Transverse colon (tissue), 4 donors: ENCODE measurements at regions not wholly inside any gene's neighbourhood (a gene's known extent, or its start where the extent isn't known, plus 50 kb on each side); places are given as distances from the start of the nearest gene placed in this dataset.
A peak's percentile ranks its signal among the peaks of the same experiment; 100 is the strongest.

Experiments
- DNase-seq: peaks from one replicate; pipeline ENCODE4 v3.0.0-alpha.2; 2019
- H3K27ac ChIP-seq, 4 donors: fragments of 200-600 bp; sonication (generic); 2 replicates each; pipeline ENCODE4 v1.5.1; 2016 to 2018; ENCODE audit warnings: inconsistent platforms in 4 of 4
- H3K27me3 ChIP-seq: fragments of 200-600 bp; sonication (generic); 2 replicates; pipeline ENCODE4 v1.5.1; 2017; ENCODE audit warnings: inconsistent platforms
- H3K36me3 ChIP-seq, 4 donors: fragments of 200-600 bp; sonication (generic); 2 replicates each; pipeline ENCODE4 v1.5.1; 2017 to 2019; ENCODE audit warnings: inconsistent platforms in 4 of 4
- H3K4me1 ChIP-seq, 4 donors: fragments of 200-600 bp; sonication (generic); 2 replicates each; pipeline ENCODE4 v1.5.1; 2017 to 2020; ENCODE audit warnings: inconsistent platforms in 4 of 4
- H3K4me3 ChIP-seq, 4 donors: fragments of 200-600 bp; sonication (generic); 1 replicate in 1 of 4; 2 replicates in 3 of 4; pipeline versions ENCODE4 v1.5.1 to v1.6.1; 2017 to 2019; ENCODE audit warnings: inconsistent platforms in 4 of 4
- H3K9me3 ChIP-seq, 2 donors: fragments of 200-600 bp; sonication (generic); 2 replicates each; pipeline ENCODE4 v1.5.1; 2017 to 2019; ENCODE audit warnings: inconsistent platforms in 2 of 2
- CTCF ChIP-seq, 5 experiments: fragments of 200-600 bp in 3 of 5; fragments of 450-650 bp in 2 of 5; sonication (generic) in 3 of 5; IDR thresholded peaks; 1 replicate in 2 of 5; 2 replicates in 3 of 5; pipeline ENCODE4 v1.5.1; 2016 to 2017; ENCODE audit warnings: antibody characterized with exemption in 5 of 5, inconsistent platforms in 3 of 5, mild to moderate bottlenecking in 2 of 5, moderate library complexity in 1 of 5
- EP300 ChIP-seq: sonication (generic); formaldehyde crosslinking; IDR thresholded peaks from one replicate; pipeline ENCODE4 v1.6.1; 2017; ENCODE audit warnings: antibody characterized with exemption, low read depth
- POLR2A ChIP-seq: fragments of 450-650 bp; IDR thresholded peaks from one replicate; pipeline ENCODE4 v1.6.1; 2016; ENCODE audit warnings: antibody characterized with exemption, mild to moderate bottlenecking, moderate library complexity
- POLR2AphosphoS5 ChIP-seq, 3 donors: sonication (generic); formaldehyde crosslinking; IDR thresholded peaks; one replicate each; pipeline ENCODE4 v1.6.1; 2016; ENCODE audit warnings: antibody characterized with exemption in 3 of 3
- WGBS, 2 donors: methylation state at CpG; one replicate each; pipeline ENCODE4 v1.1.5; 2018; ENCODE audit warnings: low coverage in 1 of 2; 5-methylcytosine and 5-hydroxymethylcytosine counted together
- in situ Hi-C, 4 donors: fragments of 200-750 bp; cut with MboI; loops; one replicate each; pipeline versions ENCODE4 v1.15.0 to v1.15.1; 2017; ENCODE audit warnings: low sequenced_read_pairs in 3 of 4, low pct_ligation_motif_present in 1 of 4, low pct_unique_long_range_greater_than_20kb in 1 of 4
- intact Hi-C: fragments of 100-400 bp; cut with DNase I; formaldehyde crosslinking; loops from one replicate; pipeline ENCODE4 v1.15.1; 2023; ENCODE audit warnings: low total_unique reads

- no peak overlapping the region for H3K4me3 ChIP-seq
- H3K27me3 ChIP-seq, result no peaks in the 10 kb centered on the region
- intact Hi-C loops, result no loop called here
- H3K4me1 ChIP-seq, result no peaks in the 10 kb centered on the region
- no peak for TF ChIP-seq POLR2AphosphoS5 (IDR thresholded peaks at IDR 0.05)
- no peak for TF ChIP-seq POLR2A
- TF ChIP-seq EP300, result no peak
- no peak for TF ChIP-seq CTCF (IDR thresholded peaks at IDR 0.05)
- in situ Hi-C loops, result no loop called here
- no peaks in the 10 kb centered on the region for H3K9me3 ChIP-seq
- H3K36me3 ChIP-seq, result no peaks in the 10 kb centered on the region
- peak overlapping the region; percentile 11 to 47 (median 39) for H3K27ac ChIP-seq
- 69% methylated on average over 10 of the region's 11 CpGs; no CpG with 5 or more reads in 1 of the 2 donors for WGBS, 2 donors
- no peak for DNase-seq
Measured at GRCh38 chr10:78953113-78953798, 115.5 kb upstream of the ZMIZ1 start.

GRCh38 chr10:78953799-78954297 lies 114.9 kb upstream of the ZMIZ1 start:
- Histone ChIP-seq H3K9me3 (no peaks in the 10 kb centered on the region), H3K27ac (peak overlapping the region in 1 of 4 donors; percentile 47), H3K4me1 (no peaks in the 10 kb centered on the region), H3K36me3 (no peaks in the 10 kb centered on the region), H3K27me3 (no peaks in the 10 kb centered on the region), H3K4me3 (no peak overlapping the region)
- in situ Hi-C loops, result no loop called here
- DNase-seq, result no peak
- WGBS, 2 donors, result 79% methylated on average over 7 of the region's 7 CpGs; no CpG with 5 or more reads in 1 of the 2 donors
- intact Hi-C loops, result no loop called here
- TF ChIP-seq EP300 (no peak), CTCF (IDR thresholded peaks at IDR 0.05) (no peak), POLR2A (no peak), POLR2AphosphoS5 (IDR thresholded peaks at IDR 0.05) (no peak)

- Histone ChIP-seq H3K4me3 (no peak overlapping the region), H3K27ac (no peak overlapping the region), H3K9me3 (no peaks in the 10 kb centered on the region), H3K4me1 (no peaks in the 10 kb centered on the region), H3K27me3 (no peaks in the 10 kb centered on the region), H3K36me3 (no peaks in the 10 kb centered on the region)
- DNase-seq, result no peak
- in situ Hi-C loops (no loop called here), intact Hi-C loops (no loop called here)
- TF ChIP-seq POLR2AphosphoS5 (IDR thresholded peaks at IDR 0.05) (no peak), EP300 (no peak), POLR2A (no peak), CTCF (IDR thresholded peaks at IDR 0.05) (no peak)
- WGBS, 2 donors, result 90% methylated on average over 7 of the region's 7 CpGs; no CpG with 5 or more reads in 1 of the 2 donors
Measured at GRCh38 chr10:78954689-78955088, 114.1 kb upstream of the ZMIZ1 start.

GRCh38 chr10:78955206-78955605 lies 113.6 kb upstream of the ZMIZ1 start:
- intact Hi-C loops, result no loop called here
- in situ Hi-C loops, result no loop called here
- H3K27me3 ChIP-seq, result no peaks in the 10 kb centered on the region

More at GRCh38 chr10:78955206-78955605, 113.6 kb upstream of the ZMIZ1 start:
- Histone ChIP-seq H3K27ac (no peak overlapping the region), H3K36me3 (no peaks in the 10 kb centered on the region), H3K4me3 (no peak overlapping the region), H3K9me3 (no peaks in the 10 kb centered on the region), H3K4me1 (no peaks in the 10 kb centered on the region)
- DNase-seq, result no peak
- TF ChIP-seq POLR2A, result no peak
- no peak for TF ChIP-seq EP300
- no peak for TF ChIP-seq POLR2AphosphoS5 (IDR thresholded peaks at IDR 0.05)
- no peak for TF ChIP-seq CTCF (IDR thresholded peaks at IDR 0.05)
- WGBS, 2 donors, result 84% methylated on average over 3 of the region's 3 CpGs; no CpG with 5 or more reads in 1 of the 2 donors
